Heart right ventricle (tissue), 16 donors: ENCODE measurements at regions not wholly inside any gene's neighbourhood (a gene's known extent, or its start where the extent isn't known, plus 50 kb on each side); places are given as distances from the start of the nearest gene placed in this dataset.

Source experiments
- ATAC-seq, 8 donors: fragments of 200-7000 bp; cut with Tn5 transposase; one replicate each; pipeline ENCODE4 v1.9.1; 2020; ENCODE audit warnings: mild to moderate bottlenecking in 8 of 8, moderate library complexity in 8 of 8, moderate number of reproducible peaks in 1 of 8
- DNase-seq, 2 donors: peaks; one replicate each; pipeline ENCODE4 v3.0.0-alpha.2; 2020
- H3K27ac ChIP-seq, 10 donors: fragments of 200-600 bp; sonication (generic) in 2 of 10; one replicate each; pipeline versions ENCODE4 v1.5.0 to v1.8.0; 2020 to 2022; ENCODE audit warnings: mild to moderate bottlenecking in 3 of 10
- H3K27me3 ChIP-seq, 7 donors: fragments of 200-600 bp; one replicate each; pipeline ENCODE4 v1.8.0; 2021 to 2022; ENCODE audit warnings: mild to moderate bottlenecking in 2 of 7
- H3K36me3 ChIP-seq, 9 donors: fragments of 200-600 bp; sonication (generic) in 1 of 9; one replicate each; pipeline versions ENCODE4 v1.5.0 to v1.8.0; 2020 to 2022; ENCODE audit warnings: mild to moderate bottlenecking in 2 of 9
- H3K4me1 ChIP-seq, 9 donors: fragments of 200-600 bp; sonication (generic) in 1 of 9; one replicate each; pipeline versions ENCODE4 v1.5.0 to v1.8.0; 2020 to 2022; ENCODE audit warnings: mild to moderate bottlenecking in 4 of 9
- H3K4me3 ChIP-seq, 10 donors: fragments of 200-600 bp; sonication (generic) in 2 of 10; one replicate each; pipeline versions ENCODE4 v1.5.0 to v1.8.0; 2020 to 2022; ENCODE audit warnings: mild to moderate bottlenecking in 7 of 10, moderate library complexity in 2 of 10
- H3K9me3 ChIP-seq, 11 donors: fragments of 200-600 bp in 10 of 11; sonication (generic) in 2 of 11; one replicate each; pipeline versions ENCODE4 v1.5.0 to v1.8.0; 2013 to 2022; ENCODE audit warnings: mild to moderate bottlenecking in 2 of 11, control low read depth in 1 of 11, moderate library complexity in 1 of 11
- CTCF ChIP-seq, 9 donors: fragments of 200-600 bp; sonication (generic) in 2 of 9; IDR thresholded peaks; one replicate each; pipeline versions ENCODE4 v1.5.0 to v1.8.0; 2021 to 2022; ENCODE audit warnings: antibody characterized with exemption in 9 of 9, mild to moderate bottlenecking in 5 of 9, moderate library complexity in 1 of 9
- WGBS, 2 donors: extraction: QIAGEN DNeasy Blood & Tissue Kit; methylation state at CpG; one replicate each; pipeline ENCODE4 v1.1.7; 2013; ENCODE audit warnings: inconsistent platforms in 1 of 2; 5-methylcytosine and 5-hydroxymethylcytosine counted together
- intact Hi-C, 10 donors: fragments of 100-400 bp; cut with DNase I; formaldehyde crosslinking; loops; one replicate each; pipeline versions ENCODE4 v1.11.1 to v1.14.2; 2022
- donor health status: Arrhythmogenic right ventricular cardiomyopathy.
- donor health status: ischemic (EF 13 %, LVEDD 7.1; RV severe dilation, severe dysfunction).
- donor health status: healthy with polysubstance abuse.
- donor health status: DM: no; HTN: yes; CAD: no.
- donor health status: DM: no; HTN: no; CAD: no.
- donor health status: ischemic (EF 25% LVEDD 6.9; RV normal size, moderate dysfunction).
- donor health status: ischemic (EF 25% LVEDD 5.7; RV mildly dilated, moderate dysfunction).
- donor health status: healthy.
- donor health status: DM: yes; HTN: yes; CAD: no.
- donor health status: Ischemic cardiomyopathy.
- donor health status: ischemic (EF 35%, LVEDD 5.7; RV mildly dilated, moderate dysfunction).
- donor health status: nonischemic (EF 11% LVEDD 7.7; RV severe dilation, severe dysfunction).
- donor health status: DM: yes; HTN: yes; CAD: no.
- donor health status: PGD.
- donor health status: ischemic (EF 29% LVEDD 5.4; RV normal size, mild dysfunction).
- donor health status: nonischemic (EF 23%, LVEDD 6.1; RV moderate dilation, normal function).

- DNase-seq: no peak
- no peak overlapping the region for H3K27ac ChIP-seq
- intact Hi-C loops: no loop called here
- peaks cover 0 to 2% (median 0%) of the 10 kb centered on the region in 7 donors for H3K27me3 ChIP-seq
- H3K4me3 ChIP-seq: no peak overlapping the region
- no peaks in the 10 kb centered on the region for H3K9me3 ChIP-seq
- no peak for ATAC-seq
- H3K4me1 ChIP-seq: no peaks in the 10 kb centered on the region
- no peak for TF ChIP-seq CTCF (IDR thresholded peaks at IDR 0.05)
- H3K36me3 ChIP-seq: no peaks in the 10 kb centered on the region
- 88 to 90% methylated on average over 15 of the region's 15 CpGs for WGBS, 2 donors
Observed at GRCh38 chr15:27673766-27674445, 425.2 kb downstream of the OCA2 start.

- no peak for TF ChIP-seq CTCF (IDR thresholded peaks at IDR 0.05)
- DNase-seq: no peak
- Histone ChIP-seq H3K36me3 (no peaks in the 10 kb centered on the region), H3K9me3 (no peaks in the 10 kb centered on the region), H3K4me3 (no peak overlapping the region), H3K27ac (no peak overlapping the region), H3K27me3 (no peaks in the 10 kb centered on the region), H3K4me1 (no peaks in the 10 kb centered on the region)
- intact Hi-C loops: no loop called here
- no peak for ATAC-seq
- WGBS, 2 donors: 82 to 93% methylated on average over 8 of the region's 8 CpGs
Observed at GRCh38 chr15:27672537-27672936, 426.6 kb downstream of the OCA2 start.

GRCh38 chr15:27671819-27672437 is 427.2 kb downstream of the OCA2 start:
- no peaks in the 10 kb centered on the region for H3K27me3 ChIP-seq
- no peaks in the 10 kb centered on the region for H3K36me3 ChIP-seq
- no peak for ATAC-seq
- H3K9me3 ChIP-seq: no peaks in the 10 kb centered on the region
- WGBS, 2 donors: 65% methylated on average over 13 of the region's 13 CpGs
- no peak for DNase-seq
- H3K4me1 ChIP-seq: no peaks in the 10 kb centered on the region
- H3K4me3 ChIP-seq: no peak overlapping the region
- intact Hi-C loops: no loop called here
- no peak for TF ChIP-seq CTCF (IDR thresholded peaks at IDR 0.05)
- H3K27ac ChIP-seq: no peak overlapping the region

GRCh38 chr15:27670486-27671209 is 428.5 kb downstream of the OCA2 start:
- TF ChIP-seq CTCF (IDR thresholded peaks at IDR 0.05): no peak
- no peak overlapping the region for H3K27ac ChIP-seq
- H3K27me3 ChIP-seq: no peaks in the 10 kb centered on the region
- 45 to 61% methylated on average over 11 of the region's 11 CpGs for WGBS, 2 donors
- H3K36me3 ChIP-seq: no peaks in the 10 kb centered on the region
- ATAC-seq: no peak
- no peak for DNase-seq
- no peaks in the 10 kb centered on the region for H3K4me1 ChIP-seq
- H3K4me3 ChIP-seq: no peak overlapping the region
- H3K9me3 ChIP-seq: no peaks in the 10 kb centered on the region
- intact Hi-C loops: no loop called here
